T-helper 2 cell treated with Interferon-gamma antibody and Interleukin-4, amounts not matched to agents 100 ng/mL and 5 ng/mL, for 36 hours (primary cell): ENCODE measurements at regions not wholly inside any gene's neighbourhood (a gene's known extent, or its start where the extent isn't known, plus 50 kb on each side); places are given as distances from the start of the nearest gene placed in this dataset.
"Not testable (repeated sequence)": the region's sequence is repeated elsewhere in the genome, so short reads cannot be mapped to it uniquely, and the experiment has no call there.

Source experiments
- intact Hi-C: fragments of 100-400 bp; cut with micrococcal nuclease; formaldehyde crosslinking; loops from one replicate; pipeline ENCODE4 v1.15.1; 2023

DNA sequence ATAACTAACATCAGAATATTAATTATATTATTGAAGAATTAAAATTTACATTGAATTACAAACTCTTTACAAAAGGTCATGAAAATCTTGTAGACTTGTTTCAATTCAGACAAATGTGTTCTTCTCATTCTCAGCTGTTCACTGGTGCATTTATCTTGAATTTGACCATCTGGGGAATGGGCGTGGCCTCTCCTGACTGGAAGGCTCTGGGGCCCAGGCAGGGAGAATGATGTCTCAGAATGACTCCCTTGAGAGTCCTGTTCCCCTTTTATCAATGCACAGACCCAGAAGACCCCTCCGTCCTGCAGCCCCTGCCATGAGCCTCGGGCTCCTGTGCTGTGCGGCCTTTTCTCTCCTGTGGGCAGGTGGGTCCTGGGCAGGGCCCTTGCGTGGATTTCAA lies 242.2 kb upstream of the PRSS1 start:
- intact Hi-C loops, result not testable (repeated sequence)

DNA sequence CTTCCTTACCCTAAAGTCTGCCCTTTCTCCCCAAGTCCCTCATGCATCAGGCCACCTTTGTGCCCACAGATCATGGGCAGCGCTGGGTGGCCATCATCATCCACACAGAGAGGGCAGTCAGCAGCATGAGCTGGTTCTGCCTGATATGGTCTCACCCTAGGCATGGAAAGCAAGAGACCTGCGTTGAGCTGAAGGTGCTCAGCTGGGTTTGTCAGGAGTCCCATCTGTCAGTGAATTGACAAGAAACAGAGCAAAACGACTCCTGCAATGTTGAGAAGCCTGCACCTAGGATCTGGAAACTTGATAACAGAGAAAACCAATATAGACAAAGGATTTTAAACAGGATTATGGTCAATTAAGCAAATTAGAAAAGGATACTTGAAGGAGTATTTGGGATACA lies 242.7 kb upstream of the PRSS1 start:
- intact Hi-C loops, result no loop called here

DNA sequence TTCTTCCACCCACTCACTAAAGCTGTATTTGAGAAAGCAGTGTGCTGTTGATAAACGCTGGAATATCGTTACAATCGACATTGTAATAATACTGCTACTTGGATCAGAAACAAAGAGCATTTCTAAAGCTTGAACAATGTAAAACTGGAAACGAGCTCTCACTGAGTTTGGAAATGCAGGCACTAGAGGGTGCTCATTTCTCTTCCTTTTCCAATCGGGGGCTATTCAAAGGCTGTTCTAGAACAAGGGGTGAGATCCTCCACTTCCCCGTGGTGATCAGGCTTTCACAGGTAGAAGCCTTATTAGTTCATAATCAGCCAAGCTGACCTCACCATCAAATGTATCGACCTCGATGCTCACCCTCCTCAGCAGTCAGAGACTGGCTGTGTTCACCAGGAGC lies 245.3 kb upstream of the PRSS1 start:
- intact Hi-C loops, result not testable (repeated sequence)

DNA sequence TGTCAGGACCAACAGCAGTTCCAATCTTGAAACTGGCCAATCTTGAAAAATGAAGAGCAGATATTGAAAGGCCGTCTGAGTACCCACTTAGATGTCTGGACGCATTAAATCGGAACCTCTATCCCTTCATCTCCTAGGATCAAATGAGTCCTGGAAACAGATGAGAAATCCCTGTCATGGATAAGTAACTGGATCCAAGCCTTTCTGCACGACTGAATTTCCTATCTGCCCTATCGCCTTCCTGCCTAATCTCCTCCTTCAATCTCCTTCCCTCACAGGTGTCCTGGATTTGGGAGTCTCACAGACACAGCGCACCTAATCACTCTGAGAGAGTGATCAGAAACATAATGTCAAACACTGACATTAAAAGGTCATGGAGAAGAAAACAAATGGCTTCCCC lies 245.2 kb upstream of the PRSS58 start:
- intact Hi-C loops, result no loop called here

DNA sequence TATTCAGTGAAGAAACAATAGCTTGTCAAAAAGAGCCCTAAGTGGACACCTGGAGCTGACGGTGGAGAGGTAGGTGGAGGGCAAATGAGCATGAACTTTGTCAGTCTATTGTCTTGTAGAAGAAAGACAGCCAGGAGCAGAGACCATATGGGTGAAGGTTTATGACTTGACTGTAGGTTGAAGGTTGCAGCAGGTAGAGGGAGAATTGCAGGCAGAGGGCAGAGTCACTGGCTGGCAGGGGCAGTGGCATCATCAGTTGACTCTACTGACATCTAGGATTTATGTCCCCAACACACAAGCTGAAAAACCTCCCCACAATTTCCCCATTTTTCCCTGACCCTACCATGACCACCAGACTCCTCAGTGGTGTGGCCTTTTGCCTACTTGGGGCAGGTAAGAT lies 243.6 kb upstream of the PRSS58 start:
- intact Hi-C loops, result no loop called here

DNA sequence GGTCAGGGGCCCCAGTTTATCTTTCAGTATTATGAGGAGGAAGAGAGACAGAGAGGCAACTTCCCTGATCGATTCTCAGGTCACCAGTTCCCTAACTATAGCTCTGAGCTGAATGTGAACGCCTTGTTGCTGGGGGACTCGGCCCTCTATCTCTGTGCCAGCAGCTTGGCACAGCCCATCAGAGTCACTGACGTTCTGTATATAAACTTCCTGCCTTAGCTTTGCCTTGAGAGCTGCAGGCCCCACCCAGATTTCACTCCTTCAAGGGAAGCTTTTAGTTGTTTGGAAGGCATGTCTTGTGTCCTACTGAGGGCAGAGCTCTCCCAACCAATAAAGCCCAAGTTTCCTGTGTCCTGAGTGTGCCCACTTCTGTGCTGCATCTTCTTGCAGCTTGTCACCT lies 242.5 kb upstream of the PRSS58 start:
- intact Hi-C loops, result no loop called here

DNA sequence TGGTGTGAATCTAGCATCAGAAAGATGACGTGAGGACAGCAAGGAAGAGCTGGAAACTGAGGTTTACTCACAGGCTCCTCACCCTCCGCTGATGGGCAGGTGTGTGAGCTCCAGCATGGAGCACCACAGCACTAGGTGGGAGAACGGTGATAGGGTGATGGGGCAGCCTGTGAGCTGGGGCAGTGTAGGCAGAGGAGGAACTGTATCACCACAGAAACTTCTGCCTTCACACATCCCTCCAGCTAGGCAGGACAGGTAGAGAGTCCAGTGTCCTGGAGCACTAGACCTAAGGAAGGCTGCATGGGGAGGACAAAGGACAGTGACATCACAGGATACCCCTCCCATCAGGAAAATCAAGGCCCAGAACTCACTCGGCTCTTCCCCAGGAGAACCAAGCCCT lies 241.8 kb upstream of the PRSS58 start:
- intact Hi-C loops, result loop anchor here (5.0 kb wide), 1 partner anchor 37 kb away; no protein-coding TSS in a partner anchor

DNA sequence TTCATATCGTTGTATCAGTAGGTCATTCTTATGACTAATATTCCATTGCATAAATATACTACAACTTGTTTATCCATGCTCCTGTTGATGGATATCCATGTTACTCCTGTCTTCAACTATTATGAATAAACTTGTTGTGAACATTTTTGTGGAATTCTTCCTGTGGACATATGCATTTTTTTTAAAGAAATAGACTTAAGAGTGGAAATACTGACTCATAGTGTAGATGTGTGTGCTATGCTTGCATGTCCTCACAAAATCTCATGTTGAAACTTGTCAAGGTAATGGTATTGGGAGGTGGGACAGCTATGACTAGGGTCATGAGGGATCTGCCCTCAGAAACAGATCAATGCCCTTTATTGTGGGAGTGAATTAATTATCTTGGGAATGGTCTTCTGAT lies 240.5 kb upstream of the PRSS58 start:
- intact Hi-C loops, result loop anchor here (5.0 kb wide), 1 partner anchor 36 kb away; no protein-coding TSS in a partner anchor

DNA sequence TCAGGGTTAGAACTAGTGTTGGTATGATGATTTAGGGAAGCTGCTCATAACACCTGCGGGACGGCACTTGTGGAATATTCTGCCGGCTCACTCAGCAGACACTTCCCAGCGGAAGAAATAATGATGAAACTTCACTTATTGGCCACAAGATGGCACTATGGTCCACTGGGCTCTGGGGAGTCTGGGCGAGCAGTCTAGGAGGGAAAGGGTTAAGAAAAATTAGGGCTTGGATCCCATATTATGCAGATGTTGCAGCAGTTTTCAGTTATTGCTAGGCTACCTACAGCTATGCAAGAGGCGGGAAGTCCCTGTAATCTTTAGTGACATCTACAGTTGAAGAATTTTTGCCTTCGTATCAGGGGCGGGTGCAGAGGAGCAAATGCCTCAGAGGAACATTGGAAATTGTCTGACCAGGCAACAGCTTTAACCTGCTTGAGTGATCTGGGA lies 238.7 kb upstream of the PRSS58 start:
- intact Hi-C loops, result loop anchor here (5.0 kb wide), 1 partner anchor 34 kb away; no protein-coding TSS in a partner anchor

DNA sequence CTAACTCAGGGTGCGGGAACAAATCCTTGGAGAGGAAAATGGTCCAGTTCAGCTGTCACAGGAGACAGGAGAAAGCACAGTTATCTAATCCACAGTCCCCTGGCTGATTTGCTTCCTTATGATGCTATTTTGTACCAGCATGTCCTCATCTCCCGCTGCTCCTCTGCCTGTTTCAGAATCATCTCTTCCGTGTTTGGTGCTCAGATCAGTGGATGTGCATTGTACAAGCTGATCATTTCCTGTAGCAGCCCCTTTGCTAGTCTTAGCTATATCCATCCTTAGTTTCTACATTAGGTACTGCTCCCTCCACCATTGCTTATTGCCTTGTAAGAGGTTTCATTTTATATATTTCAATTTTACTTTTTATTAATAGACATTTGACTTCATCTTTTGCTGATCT lies 238.0 kb upstream of the PRSS58 start:
- intact Hi-C loops, result loop anchor here (5.0 kb wide), 1 partner anchor 34 kb away; no protein-coding TSS in a partner anchor

DNA sequence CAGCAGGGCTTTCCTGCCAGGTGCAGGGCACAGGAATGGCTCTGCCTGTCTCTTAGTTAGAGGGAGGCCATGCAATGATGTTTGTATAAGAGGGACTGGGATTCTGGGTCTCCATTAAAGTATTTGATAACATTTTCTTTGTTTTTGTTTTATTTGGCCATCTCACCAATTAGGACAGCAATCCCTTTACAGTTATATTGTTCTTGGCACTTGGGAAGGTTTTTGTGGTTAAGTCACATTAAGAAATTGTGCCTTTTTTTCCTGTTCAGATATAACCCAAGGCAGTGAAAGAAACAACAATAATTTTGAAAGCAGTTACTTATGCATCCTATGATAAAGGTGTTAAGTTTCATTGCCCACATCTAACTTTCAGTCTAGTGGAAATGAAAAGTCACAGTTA lies 237.4 kb upstream of the PRSS58 start:
- intact Hi-C loops, result loop anchor here (5.0 kb wide), 1 partner anchor 33 kb away; no protein-coding TSS in a partner anchor

DNA sequence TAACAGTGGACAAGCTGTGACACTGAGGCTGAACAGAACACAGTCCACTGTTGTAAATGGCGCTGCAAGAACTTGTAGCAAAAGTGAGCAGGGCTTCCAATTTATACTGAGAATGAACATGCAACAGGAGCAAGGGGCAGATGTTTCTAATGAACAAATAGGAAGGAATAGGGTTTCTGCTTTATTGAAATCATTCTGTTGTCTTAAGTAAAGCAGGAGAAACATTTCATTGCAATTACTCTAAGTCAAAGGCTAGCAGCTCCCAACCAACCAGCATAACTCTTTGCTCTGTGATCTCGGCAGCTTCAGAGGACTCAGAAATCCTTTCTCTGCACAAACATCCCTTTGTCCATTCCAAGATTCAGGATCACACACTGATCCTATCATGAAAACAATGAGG lies 236.2 kb upstream of the PRSS58 start:
- intact Hi-C loops, result no loop called here

DNA sequence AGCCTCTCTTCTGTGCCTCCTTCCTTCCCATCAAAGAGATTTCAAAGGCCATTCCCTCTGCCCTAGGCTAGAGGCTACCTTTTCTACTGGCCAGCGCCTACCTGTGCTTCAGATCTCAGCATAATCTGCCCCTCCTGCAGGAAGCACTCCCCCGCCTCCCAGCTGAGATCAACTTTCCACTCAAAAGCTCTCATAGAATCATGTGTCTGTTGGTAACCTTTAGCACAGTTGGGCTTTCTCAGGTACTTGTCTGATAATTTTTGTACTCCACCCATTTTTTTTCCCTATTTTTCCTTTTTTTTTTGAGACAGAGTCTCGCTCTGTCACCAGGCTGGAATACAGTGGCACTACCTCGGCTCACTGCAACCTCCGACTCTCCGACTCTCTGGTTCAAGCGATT lies 231.0 kb upstream of the PRSS58 start:
- intact Hi-C loops, result no loop called here

DNA sequence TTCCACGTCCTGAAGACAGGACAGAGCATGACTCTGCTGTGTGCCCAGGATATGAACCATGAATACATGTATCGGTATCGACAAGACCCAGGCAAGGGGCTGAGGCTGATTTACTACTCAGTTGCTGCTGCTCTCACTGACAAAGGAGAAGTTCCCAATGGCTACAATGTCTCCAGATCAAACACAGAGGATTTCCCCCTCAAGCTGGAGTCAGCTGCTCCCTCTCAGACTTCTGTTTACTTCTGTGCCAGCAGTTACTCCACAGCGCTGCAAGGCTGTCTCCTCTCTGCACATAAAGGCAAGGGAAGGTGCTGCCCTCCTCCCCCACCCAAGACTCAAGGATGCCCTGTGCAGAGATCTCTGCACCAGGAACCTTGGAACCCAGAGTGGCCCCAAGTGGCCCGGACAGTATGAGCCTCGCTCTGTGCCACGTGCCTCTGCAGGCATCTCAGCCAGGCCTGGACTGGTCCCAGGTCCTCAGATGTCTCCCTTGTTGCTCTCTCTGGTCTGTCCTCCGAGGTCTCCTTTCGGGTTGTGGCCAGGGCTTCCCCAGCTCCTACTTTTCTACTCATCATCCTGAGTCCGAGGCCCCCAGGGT lies 230.3 kb upstream of the PRSS58 start:
- intact Hi-C loops, result no loop called here

DNA sequence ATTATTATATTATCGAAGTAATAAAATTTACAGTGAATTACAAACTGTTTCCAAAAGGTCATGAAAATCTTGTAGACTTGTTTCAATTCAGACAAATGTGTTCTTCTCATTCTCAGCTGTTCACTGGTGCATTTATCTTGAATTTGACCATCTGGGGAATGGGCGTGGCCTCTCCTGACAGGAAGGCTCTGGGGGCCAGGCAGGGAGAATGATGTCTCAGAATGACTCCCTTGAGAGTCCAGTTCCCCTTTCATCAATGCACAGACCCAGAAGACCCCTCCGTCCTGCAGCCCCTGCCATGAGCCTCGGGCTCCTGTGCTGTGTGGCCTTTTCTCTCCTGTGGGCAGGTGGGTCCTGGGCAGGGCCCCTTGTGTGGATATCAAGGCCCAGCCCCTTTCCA lies 229.7 kb upstream of the PRSS58 start:
- intact Hi-C loops, result not testable (repeated sequence)

DNA sequence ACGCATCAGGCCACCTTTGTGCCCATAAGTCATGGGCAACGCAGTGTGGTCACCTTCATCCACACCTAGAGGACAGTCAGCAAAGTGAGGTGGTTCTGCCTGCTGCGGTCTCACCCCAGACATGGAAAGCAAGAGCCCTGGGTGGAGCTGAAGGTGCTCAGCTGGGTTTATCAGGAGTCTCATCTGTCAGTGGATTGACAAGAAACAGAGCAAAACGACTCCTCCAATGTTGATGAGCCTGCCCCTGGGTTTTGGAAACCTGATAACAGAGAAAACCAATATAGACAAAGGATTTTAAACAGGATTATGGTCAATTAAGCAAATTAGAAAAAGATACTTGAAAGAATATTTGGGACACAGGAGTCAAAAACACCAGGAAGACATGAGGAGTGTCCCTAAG lies 229.3 kb upstream of the PRSS58 start:
- intact Hi-C loops, result no loop called here

DNA sequence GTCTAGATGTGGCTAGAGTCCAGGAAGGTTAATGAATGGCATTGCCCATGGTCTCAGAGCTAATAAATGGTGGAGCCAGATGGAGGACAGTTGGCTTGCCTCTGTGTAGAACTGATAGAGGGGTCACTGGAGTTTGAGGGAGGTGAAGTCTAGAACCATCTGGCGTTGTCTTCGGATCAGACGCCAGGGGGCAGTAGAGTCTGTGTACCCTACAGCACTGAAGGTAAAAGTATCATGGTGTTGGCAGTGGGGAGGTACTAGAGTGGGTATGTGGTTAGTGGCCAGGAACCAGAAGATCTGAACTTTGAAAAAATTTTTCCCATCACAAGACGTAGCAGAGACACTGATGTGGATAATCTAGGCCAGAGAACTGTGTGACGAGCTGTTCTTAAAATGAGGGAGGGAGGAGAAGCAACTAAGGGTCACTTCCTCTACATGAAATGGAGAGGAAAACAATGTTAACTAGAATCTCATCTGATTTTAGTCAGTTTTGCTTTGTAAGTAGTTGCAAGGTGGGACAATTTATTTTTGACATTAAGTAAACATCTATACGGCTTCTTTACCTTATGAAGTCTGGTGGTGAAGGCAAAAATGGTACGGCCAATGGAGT lies 227.9 kb upstream of the PRSS58 start:
- intact Hi-C loops, result loop anchor here (1.0 kb wide), 1 partner anchor 326 kb away; no protein-coding TSS in a partner anchor

DNA sequence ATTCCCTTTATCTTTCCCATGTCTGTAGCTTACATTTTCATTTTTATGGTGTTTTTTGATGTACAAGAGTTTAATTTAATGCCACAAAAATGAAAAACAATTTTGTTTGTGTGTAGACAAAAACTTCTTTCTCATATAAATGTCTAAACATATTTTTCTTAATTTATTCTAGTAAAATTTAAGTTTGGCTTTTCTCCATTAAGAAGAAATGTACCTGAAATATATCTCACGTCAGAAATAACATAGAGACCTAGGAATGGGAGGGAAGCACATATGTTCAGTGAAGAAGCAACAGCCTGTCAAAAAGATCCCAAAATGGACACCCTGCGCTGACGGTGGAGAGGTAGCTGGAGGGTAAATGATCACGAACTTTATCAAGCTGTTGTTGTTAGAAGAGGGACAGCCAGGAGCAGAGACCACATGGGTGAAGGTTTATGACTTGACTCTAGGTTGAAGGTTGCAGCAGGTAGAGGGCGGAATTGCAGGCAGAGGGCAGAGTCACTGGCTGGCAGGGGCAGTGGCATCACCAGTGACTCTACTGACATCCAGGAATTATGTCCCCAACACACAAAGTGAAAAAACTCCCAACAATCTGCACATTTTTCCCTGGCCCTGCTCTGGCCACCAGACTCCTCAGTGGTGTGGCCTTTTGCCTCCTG lies 225.9 kb upstream of the PRSS58 start:
- intact Hi-C loops, result loop anchor here (1.0 kb wide), 2 partner anchors 24 to 45 kb away; no protein-coding TSS in a partner anchor

DNA sequence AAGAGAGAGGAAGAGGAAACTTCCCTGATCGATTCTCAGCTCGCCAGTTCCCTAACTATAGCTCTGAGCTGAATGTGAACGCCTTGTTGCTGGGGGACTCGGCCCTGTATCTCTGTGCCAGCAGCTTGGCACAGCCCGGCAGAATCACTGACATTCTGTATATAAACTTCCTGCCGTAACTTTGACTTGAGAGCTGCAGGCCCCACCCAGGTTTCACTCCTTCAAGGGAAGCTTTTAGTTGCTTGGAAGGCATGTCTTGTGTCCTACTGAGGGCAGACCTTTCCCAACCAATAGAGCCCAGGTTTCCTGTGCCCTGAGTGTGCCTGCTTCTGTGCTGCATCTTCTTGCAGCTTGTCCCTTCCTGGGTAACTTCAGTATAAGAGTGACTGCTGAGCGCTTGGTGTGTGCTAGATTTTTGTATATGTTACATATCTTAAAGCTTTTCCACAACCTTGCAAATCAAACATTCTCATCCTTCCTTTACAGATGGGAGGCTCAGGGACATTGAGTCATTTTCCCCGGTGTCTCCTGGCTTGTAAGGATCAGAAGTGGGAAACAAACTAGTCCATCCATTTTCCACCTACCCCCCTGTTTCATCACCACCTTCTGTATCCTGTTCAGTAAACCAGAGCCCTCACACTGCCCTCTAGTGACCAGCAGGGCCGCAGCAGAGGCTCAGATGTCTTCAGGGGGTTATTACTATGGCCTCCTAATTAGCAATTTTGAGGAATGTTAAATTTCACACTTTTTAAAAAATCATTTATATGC lies 225.2 kb upstream of the PRSS58 start:
- intact Hi-C loops, result loop anchor here (1.0 kb wide), 2 partner anchors 24 to 45 kb away; no protein-coding TSS in a partner anchor

DNA sequence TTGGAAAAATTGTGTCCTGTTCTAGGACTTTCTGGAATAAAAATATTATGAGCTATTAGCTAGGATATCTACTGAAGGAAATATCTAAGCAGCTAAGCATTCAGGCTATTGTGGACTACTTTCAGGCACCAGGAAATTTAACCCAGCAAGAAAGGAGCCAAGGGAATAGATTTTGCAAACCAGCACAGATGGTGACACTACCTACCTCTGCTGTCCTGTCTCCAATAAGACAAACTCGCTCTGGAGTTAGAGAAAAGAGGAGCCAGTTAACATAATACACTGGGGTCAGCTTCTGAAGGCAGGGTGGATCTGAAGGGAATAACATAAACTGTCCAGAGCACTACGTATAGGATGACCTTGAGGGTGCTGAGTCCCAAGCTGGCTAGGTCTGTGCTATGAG lies 223.7 kb upstream of the PRSS58 start:
- intact Hi-C loops, result no loop called here

DNA sequence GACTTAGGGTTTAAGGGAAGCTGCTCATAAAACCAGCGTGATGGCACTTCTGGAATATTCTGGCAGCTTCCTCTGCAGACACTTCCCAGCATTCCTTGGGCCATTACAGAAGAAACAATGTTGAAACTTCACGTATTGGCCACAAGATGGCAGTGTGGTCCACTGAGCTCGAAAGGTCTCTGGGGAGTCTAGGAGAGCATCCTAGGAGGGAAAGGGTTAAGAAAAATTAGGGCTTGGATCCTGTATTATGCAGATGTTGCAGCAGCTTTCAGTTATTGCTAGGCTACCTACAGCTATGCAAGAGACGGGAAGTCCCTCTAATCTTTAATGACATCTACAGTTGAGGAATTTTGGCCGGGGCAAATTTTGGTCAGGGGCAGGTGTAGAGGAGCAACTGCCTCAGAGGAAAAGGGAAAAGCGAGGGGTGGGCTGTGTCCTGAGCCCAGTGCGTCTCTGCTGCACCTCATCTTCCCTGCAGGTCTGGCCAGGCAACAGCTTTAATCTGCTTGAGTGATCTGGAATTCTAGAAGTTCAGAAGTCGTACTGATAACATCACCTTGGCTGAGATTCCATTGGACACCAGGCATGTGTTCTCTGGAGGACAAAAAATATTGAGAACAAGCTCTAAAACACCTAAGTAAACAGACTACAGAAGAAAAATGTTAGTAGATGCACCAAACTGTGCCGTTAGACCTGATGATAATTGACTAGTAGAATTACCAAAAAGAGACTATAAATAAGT lies 220.8 kb upstream of the PRSS58 start:
- intact Hi-C loops, result no loop called here
